GM12864 (cell line): ENCODE measurements at regions not wholly inside any gene's neighbourhood (a gene's known extent, or its start where the extent isn't known, plus 50 kb on each side); places are given as distances from the start of the nearest gene placed in this dataset.

ENCODE experiments used
- DNase-seq: peaks from one replicate; pipeline ENCODE4 v3.0.0-alpha.2; 2011; ENCODE audit warnings: low read depth
- H3K4me3 ChIP-seq: 2 replicates; pipeline ENCODE4 v1.5.1; 2011; ENCODE audit warnings: mild to moderate bottlenecking, low read depth, low read length, control low read depth
- TF ChIP-seq, protein P1 (sequence below): IDR thresholded peaks from 2 replicates; pipeline ENCODE4 v1.5.1; 2011; ENCODE audit warnings: low read depth, mild to moderate bottlenecking, moderate library complexity, low read length, control low read depth, inconsistent platforms; ENCODE audit errors: missing control alignments

GRCh38 chr4:167544391-167544790 is 310.1 kb upstream of the SPOCK3 start:
- TF ChIP-seq, protein P1, sequence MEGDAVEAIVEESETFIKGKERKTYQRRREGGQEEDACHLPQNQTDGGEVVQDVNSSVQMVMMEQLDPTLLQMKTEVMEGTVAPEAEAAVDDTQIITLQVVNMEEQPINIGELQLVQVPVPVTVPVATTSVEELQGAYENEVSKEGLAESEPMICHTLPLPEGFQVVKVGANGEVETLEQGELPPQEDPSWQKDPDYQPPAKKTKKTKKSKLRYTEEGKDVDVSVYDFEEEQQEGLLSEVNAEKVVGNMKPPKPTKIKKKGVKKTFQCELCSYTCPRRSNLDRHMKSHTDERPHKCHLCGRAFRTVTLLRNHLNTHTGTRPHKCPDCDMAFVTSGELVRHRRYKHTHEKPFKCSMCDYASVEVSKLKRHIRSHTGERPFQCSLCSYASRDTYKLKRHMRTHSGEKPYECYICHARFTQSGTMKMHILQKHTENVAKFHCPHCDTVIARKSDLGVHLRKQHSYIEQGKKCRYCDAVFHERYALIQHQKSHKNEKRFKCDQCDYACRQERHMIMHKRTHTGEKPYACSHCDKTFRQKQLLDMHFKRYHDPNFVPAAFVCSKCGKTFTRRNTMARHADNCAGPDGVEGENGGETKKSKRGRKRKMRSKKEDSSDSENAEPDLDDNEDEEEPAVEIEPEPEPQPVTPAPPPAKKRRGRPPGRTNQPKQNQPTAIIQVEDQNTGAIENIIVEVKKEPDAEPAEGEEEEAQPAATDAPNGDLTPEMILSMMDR = no peak
- H3K4me3 ChIP-seq = no peak overlapping the region
- DNase-seq = no peak

DNA sequence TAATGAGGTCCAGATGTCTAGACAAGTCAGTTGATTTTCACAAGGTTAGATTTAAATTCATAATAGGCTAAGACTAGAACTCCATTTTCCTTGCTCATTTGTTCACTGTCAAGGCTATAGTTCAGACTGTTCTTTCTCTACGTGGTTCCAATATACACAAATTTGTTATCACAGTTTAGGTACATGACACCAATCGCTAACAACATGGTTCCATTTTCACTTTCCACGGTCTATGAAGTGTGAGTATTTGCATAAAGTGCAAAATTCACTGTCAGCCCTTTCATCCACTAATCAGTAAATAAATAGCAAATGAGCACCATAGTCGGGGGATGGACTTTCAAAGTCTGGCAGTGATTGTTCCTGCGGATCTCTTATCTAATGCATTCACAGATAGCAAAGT is 315.7 kb upstream of the SPOCK3 start:
- TF ChIP-seq, protein P1 = no peak
- no peak for DNase-seq
- no peak overlapping the region for H3K4me3 ChIP-seq

GRCh38 chr4:167555338-167556022 is 321.2 kb upstream of the SPOCK3 start:
- no peak overlapping the region for H3K4me3 ChIP-seq
- no peak for DNase-seq
- TF ChIP-seq, protein P1 = no peak

GRCh38 chr4:167578906-167579305 is 344.6 kb upstream of the SPOCK3 start:
- DNase-seq = no peak
- TF ChIP-seq, protein P1 = no peak
- H3K4me3 ChIP-seq = no peak overlapping the region

DNA sequence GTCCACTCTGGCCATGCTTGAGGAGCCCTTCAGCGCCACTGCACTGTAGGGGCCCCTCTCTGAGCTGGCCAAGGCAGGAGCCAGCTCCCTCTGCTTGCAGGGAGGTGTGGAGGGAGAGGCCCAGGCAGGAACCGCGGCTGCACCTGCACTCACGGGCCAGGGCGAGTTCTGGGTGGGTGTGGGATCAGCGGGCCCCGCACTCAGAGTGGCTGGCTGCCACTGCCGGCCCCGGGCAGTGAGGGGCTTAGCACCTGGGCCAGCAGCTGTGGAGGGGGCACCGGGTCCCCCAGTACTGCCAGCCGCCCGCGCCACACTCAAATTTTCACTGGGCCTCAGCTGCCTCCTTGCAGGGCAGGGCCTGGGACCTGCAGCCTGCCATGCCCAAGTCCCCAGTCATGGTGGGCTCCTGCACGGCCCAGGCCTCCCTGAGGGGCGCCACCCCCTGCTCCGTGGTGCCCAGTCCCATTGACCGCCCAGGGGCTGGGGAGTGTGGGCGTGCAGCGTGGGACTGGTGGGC is 347.2 kb upstream of the SPOCK3 start:
- no peak for DNase-seq
- TF ChIP-seq, protein P1 = no peak
- H3K4me3 ChIP-seq = no peak overlapping the region

DNA sequence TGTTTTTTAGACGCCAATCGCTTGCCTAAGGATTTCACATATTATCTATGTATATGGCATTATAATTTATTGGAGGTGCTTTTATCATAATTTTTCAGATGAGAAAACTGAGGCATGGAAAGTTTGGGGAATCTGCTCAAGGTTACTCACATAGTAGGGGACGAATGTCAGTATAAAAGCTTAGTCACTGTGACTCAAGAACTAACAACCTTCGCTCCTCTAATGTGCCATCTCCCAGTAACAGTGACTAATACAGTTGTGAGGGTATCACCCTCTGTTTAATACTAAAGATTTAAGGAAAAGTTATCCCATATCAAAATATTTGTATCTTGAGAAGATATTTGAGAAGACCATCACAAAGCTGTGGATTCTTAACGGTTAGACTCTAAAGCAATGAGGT is 353.1 kb upstream of the SPOCK3 start:
- no peak overlapping the region for H3K4me3 ChIP-seq
- no peak for DNase-seq
- TF ChIP-seq, protein P1 = no peak

DNA sequence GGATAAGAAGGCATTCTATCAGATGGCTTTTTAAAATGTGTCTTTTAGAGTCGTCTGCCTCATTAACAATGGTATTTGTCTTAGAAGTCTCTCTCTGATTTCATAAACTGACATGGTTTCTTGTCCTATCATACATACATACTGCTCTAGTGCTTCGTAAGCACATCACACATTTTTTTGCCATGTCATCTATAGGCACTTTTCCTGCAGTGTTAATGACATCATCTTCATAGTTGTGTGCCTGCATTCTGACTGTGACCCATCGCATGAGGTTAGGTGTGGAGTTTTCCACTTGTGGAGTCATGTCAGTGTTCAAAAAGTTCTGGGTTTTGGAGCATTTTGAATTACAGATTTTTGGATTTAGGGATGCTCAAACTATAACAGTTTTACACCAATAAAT is 361.6 kb upstream of the SPOCK3 start:
- H3K4me3 ChIP-seq = no peak overlapping the region
- DNase-seq = no peak
- TF ChIP-seq, protein P1 = no peak
